SK-N-SH treated with all-trans-retinoic acid at 6 μM for 48 hours (cell line): ENCODE measurements at regions not wholly inside any gene's neighbourhood (a gene's known extent, or its start where the extent isn't known, plus 50 kb on each side); places are given as distances from the start of the nearest gene placed in this dataset.

Source experiments
- ATAC-seq: fragments of 200-7000 bp; cut with Tn5 transposase; 3 replicates; pipeline ENCODE4 v1.9.1; 2020; ENCODE audit warnings: mild to moderate bottlenecking, moderate library complexity
- ARNTL ChIP-seq: fragments of 450-650 bp; formaldehyde crosslinking; IDR thresholded peaks from 2 replicates; pipeline ENCODE4 v1.5.0; 2020; ENCODE audit warnings: low read depth, mild to moderate bottlenecking, moderate library complexity, borderline replicate concordance
- BACH2 ChIP-seq: fragments of 250-450 bp; sonication (Bioruptor Pico); IDR thresholded peaks from 2 replicates; pipeline ENCODE4 v1.9.0; 2021; ENCODE audit warnings: mild to moderate bottlenecking, borderline replicate concordance
- CSDC2 ChIP-seq: fragments of 250-450 bp; sonication (Bioruptor Pico); IDR thresholded peaks from 2 replicates; pipeline ENCODE4 v1.5.0; 2020; ENCODE audit warnings: mild to moderate bottlenecking, moderate library complexity
- ESRRG ChIP-seq: fragments of 250-450 bp; sonication (Bioruptor Pico); IDR thresholded peaks from 2 replicates; pipeline ENCODE4 v1.6.1; 2021; ENCODE audit warnings: mild to moderate bottlenecking
- GLIS3 ChIP-seq: fragments of 250-450 bp; sonication (Bioruptor Pico); IDR thresholded peaks from 2 replicates; pipeline ENCODE4 v1.5.0; 2020; ENCODE audit warnings: mild to moderate bottlenecking, moderate library complexity
- ISL1 ChIP-seq: fragments of 250-450 bp; sonication (Bioruptor Pico); IDR thresholded peaks from 2 replicates; pipeline ENCODE4 v2.1.2; 2022; ENCODE audit warnings: mild to moderate bottlenecking, moderate library complexity
- OSR1 ChIP-seq: fragments of 250-450 bp; sonication (Bioruptor Pico); IDR thresholded peaks from 2 replicates; pipeline ENCODE4 v1.8.0; 2022; ENCODE audit warnings: moderate library complexity, mild to moderate bottlenecking, inconsistent platforms
- PPARA ChIP-seq: fragments of 250-450 bp; sonication (Bioruptor Pico); IDR thresholded peaks from 2 replicates; pipeline ENCODE4 v1.5.0; 2020; ENCODE audit warnings: mild to moderate bottlenecking, borderline replicate concordance
- RARB ChIP-seq: fragments of 250-450 bp; sonication (Bioruptor Pico); IDR thresholded peaks from 2 replicates; pipeline ENCODE4 v1.8.0; 2021; ENCODE audit warnings: mild to moderate bottlenecking, moderate library complexity
- SNAI2 ChIP-seq: fragments of 250-450 bp; sonication (Bioruptor Pico); IDR thresholded peaks from 2 replicates; pipeline ENCODE4 v1.5.0; 2020; ENCODE audit warnings: mild to moderate bottlenecking, moderate library complexity
- TCF4 ChIP-seq: fragments of 250-450 bp; sonication (Bioruptor Pico); IDR thresholded peaks from 2 replicates; pipeline ENCODE4 v1.8.0; 2021; ENCODE audit warnings: mild to moderate bottlenecking, moderate library complexity, borderline replicate concordance
- TOX ChIP-seq: fragments of 250-450 bp; sonication (Bioruptor Pico); IDR thresholded peaks from 2 replicates; pipeline ENCODE4 v1.8.0; 2021; ENCODE audit warnings: mild to moderate bottlenecking, moderate library complexity, borderline replicate concordance
- ZC3H10 ChIP-seq: fragments of 250-450 bp; sonication (Bioruptor Pico); IDR thresholded peaks from 2 replicates; pipeline ENCODE4 v1.5.1; 2021; ENCODE audit warnings: mild to moderate bottlenecking, moderate library complexity
- ZFP3 ChIP-seq: fragments of 250-450 bp; sonication (Bioruptor Pico); IDR thresholded peaks from 2 replicates; pipeline ENCODE4 v1.5.0; 2020; ENCODE audit warnings: mild to moderate bottlenecking, moderate library complexity
- ZFP30 ChIP-seq: fragments of 450-650 bp; formaldehyde crosslinking; IDR thresholded peaks from 2 replicates; pipeline ENCODE4 v1.5.0; 2022; ENCODE audit warnings: mild to moderate bottlenecking, moderate library complexity
- ZNF565 ChIP-seq: fragments of 450-650 bp; formaldehyde crosslinking; conservative IDR thresholded peaks from 2 replicates; pipeline ENCODE4 v1.5.0; 2020; ENCODE audit warnings: low read depth, mild to moderate bottlenecking, moderate library complexity
- ZNF70 ChIP-seq: fragments of 450-650 bp; formaldehyde crosslinking; IDR thresholded peaks from 2 replicates; pipeline ENCODE4 v1.5.0; 2020; ENCODE audit warnings: mild to moderate bottlenecking, moderate library complexity
- ZNF8 ChIP-seq: fragments of 450-650 bp; formaldehyde crosslinking; IDR thresholded peaks from 2 replicates; pipeline ENCODE4 v1.5.0; 2020; ENCODE audit warnings: mild to moderate bottlenecking, moderate library complexity
- TF ChIP-seq, protein P1 (sequence below): fragments of 250-450 bp; sonication (Bioruptor Pico); IDR thresholded peaks from 2 replicates; pipeline ENCODE4 v1.8.0; 2021; ENCODE audit warnings: low read depth, mild to moderate bottlenecking, moderate library complexity, borderline replicate concordance
- TF ChIP-seq, protein P2 (sequence below): fragments of 250-450 bp; sonication (Bioruptor Pico); IDR thresholded peaks from 2 replicates; pipeline ENCODE4 v1.5.1; 2020; ENCODE audit warnings: low read depth, mild to moderate bottlenecking, moderate library complexity
- TF ChIP-seq, protein P3 (sequence below): fragments of 250-450 bp; sonication (Bioruptor Pico); IDR thresholded peaks from 2 replicates; pipeline ENCODE4 v1.8.0; 2020; ENCODE audit warnings: mild to moderate bottlenecking, moderate library complexity, borderline replicate concordance
- TF ChIP-seq, protein P4 (sequence below): fragments of 250-450 bp; sonication (Bioruptor Pico); IDR thresholded peaks from 2 replicates; pipeline ENCODE4 v1.5.1; 2021; ENCODE audit warnings: mild to moderate bottlenecking, moderate library complexity

DNA sequence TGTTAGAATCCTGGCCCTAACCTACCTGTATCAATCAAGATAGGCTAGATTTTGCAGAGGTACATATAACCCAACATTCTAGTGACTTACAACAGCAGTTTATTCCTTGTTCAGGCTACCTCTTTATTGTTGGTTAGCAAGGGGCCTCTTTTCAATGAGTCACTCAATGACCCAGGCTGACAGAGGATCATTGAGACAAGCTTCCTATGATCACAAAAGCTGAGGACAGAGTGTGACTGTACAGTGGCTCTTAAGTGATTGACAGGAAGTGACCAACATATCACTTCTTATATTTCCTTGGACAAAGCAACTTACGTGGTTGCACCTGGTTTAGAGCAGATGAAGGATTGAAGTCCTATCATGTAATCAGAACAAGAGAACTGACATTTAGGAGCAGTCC is 740.9 kb downstream of the FRK start:
- TF ChIP-seq ZC3H10 (CRISPR knock-in tag) (no peak), CSDC2 (CRISPR knock-in tag) (no peak), ZNF565 (CRISPR knock-in tag) (no peak), ISL1 (no peak), OSR1 (CRISPR knock-in tag) (no peak), ZFP30 (CRISPR knock-in tag) (no peak), TCF4 (no peak), BACH2 (CRISPR knock-in tag) (no peak), ARNTL (CRISPR knock-in tag) (no peak), ZNF8 (CRISPR knock-in tag) (no peak), RARB (CRISPR knock-in tag) (no peak), GLIS3 (no peak), ZNF70 (CRISPR knock-in tag) (no peak), ZFP3 (CRISPR knock-in tag) (no peak), SNAI2 (CRISPR knock-in tag) (no peak), TOX (CRISPR knock-in tag) (no peak), PPARA (CRISPR knock-in tag) (no peak)
- TF ChIP-seq, protein P1, sequence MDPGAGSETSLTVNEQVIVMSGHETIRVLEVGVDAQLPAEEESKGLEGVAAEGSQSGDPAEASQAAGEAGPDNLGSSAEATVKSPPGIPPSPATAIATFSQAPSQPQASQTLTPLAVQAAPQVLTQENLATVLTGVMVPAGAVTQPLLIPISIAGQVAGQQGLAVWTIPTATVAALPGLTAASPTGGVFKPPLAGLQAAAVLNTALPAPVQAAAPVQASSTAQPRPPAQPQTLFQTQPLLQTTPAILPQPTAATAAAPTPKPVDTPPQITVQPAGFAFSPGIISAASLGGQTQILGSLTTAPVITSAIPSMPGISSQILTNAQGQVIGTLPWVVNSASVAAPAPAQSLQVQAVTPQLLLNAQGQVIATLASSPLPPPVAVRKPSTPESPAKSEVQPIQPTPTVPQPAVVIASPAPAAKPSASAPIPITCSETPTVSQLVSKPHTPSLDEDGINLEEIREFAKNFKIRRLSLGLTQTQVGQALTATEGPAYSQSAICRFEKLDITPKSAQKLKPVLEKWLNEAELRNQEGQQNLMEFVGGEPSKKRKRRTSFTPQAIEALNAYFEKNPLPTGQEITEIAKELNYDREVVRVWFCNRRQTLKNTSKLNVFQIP, result no peak
- TF ChIP-seq, protein P2, sequence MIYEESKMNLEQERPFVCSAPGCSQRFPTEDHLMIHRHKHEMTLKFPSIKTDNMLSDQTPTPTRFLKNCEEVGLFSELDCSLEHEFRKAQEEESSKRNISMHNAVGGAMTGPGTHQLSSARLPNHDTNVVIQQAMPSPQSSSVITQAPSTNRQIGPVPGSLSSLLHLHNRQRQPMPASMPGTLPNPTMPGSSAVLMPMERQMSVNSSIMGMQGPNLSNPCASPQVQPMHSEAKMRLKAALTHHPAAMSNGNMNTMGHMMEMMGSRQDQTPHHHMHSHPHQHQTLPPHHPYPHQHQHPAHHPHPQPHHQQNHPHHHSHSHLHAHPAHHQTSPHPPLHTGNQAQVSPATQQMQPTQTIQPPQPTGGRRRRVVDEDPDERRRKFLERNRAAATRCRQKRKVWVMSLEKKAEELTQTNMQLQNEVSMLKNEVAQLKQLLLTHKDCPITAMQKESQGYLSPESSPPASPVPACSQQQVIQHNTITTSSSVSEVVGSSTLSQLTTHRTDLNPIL (CRISPR knock-in tag), result no peak
- TF ChIP-seq, protein P3, sequence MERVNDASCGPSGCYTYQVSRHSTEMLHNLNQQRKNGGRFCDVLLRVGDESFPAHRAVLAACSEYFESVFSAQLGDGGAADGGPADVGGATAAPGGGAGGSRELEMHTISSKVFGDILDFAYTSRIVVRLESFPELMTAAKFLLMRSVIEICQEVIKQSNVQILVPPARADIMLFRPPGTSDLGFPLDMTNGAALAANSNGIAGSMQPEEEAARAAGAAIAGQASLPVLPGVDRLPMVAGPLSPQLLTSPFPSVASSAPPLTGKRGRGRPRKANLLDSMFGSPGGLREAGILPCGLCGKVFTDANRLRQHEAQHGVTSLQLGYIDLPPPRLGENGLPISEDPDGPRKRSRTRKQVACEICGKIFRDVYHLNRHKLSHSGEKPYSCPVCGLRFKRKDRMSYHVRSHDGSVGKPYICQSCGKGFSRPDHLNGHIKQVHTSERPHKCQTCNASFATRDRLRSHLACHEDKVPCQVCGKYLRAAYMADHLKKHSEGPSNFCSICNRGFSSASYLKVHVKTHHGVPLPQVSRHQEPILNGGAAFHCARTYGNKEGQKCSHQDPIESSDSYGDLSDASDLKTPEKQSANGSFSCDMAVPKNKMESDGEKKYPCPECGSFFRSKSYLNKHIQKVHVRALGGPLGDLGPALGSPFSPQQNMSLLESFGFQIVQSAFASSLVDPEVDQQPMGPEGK (CRISPR knock-in tag), result no peak
- ATAC-seq, result no peak

DNA sequence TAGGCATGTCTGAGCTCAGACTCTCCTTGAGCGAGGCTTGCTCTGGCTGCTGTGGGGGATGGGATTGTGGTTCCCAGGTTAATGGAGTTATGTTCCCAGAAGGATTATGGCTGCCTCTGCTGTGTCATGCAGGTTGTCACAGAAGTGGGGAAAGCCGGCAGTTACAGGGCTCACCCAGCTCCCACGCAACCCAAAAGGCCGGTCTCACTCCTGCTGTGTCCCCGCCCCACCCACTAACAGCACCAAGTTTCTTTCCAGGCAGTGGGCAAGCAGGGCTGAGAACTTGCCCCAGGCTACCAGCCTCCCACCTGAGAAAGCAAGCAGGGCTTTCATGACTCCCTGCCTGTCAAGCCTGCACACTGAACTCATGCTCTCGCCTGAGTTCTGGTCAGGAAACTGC is 750.5 kb downstream of the FRK start:
- ATAC-seq, result no peak
- TF ChIP-seq, protein P3 (CRISPR knock-in tag), result no peak
- TF ChIP-seq TCF4, result no peak
- no peak for TF ChIP-seq ARNTL (CRISPR knock-in tag)
- TF ChIP-seq ZFP30 (CRISPR knock-in tag), result no peak
- no peak for TF ChIP-seq ISL1
- no peak for TF ChIP-seq GLIS3
- TF ChIP-seq ZNF8 (CRISPR knock-in tag), result no peak
- no peak for TF ChIP-seq RARB (CRISPR knock-in tag)
- TF ChIP-seq OSR1 (CRISPR knock-in tag), result no peak

DNA sequence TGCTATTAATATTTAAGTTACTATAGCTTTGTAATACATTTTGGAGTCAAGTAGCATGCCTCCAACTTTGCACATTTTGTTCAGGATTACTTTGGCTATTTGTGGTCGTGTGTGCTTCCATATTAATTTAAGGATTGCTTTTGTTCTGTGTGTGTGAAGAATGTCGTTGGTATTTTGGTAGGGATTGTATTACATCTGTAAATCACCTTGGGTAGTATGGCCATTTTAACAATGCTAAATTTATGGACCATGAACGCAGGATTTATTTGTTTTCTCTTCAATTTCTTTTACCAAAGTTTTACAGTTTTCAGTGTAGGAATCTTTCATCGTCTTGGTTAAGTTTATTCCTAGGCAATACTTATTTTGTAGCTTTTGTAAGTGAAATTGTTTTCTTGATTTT is 758.0 kb downstream of the FRK start:
- no peak for TF ChIP-seq ZNF70 (CRISPR knock-in tag)
- no peak for TF ChIP-seq ESRRG (CRISPR knock-in tag)
- no peak for TF ChIP-seq SNAI2 (CRISPR knock-in tag)
- TF ChIP-seq ISL1, result no peak
- TF ChIP-seq ZNF8 (CRISPR knock-in tag), result no peak
- TF ChIP-seq RARB (CRISPR knock-in tag), result no peak
- TF ChIP-seq GLIS3, result no peak
- TF ChIP-seq, protein P1, result no peak
- no peak for TF ChIP-seq ZFP3 (CRISPR knock-in tag)
- no peak for TF ChIP-seq ARNTL (CRISPR knock-in tag)
- TF ChIP-seq TOX (CRISPR knock-in tag), result no peak
- TF ChIP-seq, protein P4, sequence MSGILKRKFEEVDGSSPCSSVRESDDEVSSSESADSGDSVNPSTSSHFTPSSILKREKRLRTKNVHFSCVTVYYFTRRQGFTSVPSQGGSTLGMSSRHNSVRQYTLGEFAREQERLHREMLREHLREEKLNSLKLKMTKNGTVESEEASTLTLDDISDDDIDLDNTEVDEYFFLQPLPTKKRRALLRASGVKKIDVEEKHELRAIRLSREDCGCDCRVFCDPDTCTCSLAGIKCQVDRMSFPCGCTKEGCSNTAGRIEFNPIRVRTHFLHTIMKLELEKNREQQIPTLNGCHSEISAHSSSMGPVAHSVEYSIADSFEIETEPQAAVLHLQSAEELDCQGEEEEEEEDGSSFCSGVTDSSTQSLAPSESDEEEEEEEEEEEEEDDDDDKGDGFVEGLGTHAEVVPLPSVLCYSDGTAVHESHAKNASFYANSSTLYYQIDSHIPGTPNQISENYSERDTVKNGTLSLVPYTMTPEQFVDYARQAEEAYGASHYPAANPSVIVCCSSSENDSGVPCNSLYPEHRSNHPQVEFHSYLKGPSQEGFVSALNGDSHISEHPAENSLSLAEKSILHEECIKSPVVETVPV (CRISPR knock-in tag), result no peak
- TF ChIP-seq, protein P3 (CRISPR knock-in tag), result no peak
- no peak for TF ChIP-seq CSDC2 (CRISPR knock-in tag)
- no peak for TF ChIP-seq ZNF565 (CRISPR knock-in tag)
- no peak for TF ChIP-seq TCF4
- TF ChIP-seq OSR1 (CRISPR knock-in tag), result no peak
- TF ChIP-seq ZC3H10 (CRISPR knock-in tag), result no peak
- no peak for ATAC-seq
